H9 (cell line): ENCODE measurements at regions not wholly inside any gene's neighbourhood (a gene's known extent, or its start where the extent isn't known, plus 50 kb on each side); places are given as distances from the start of the nearest gene placed in this dataset.

Experiments used
- DNase-seq: peaks from one replicate; pipeline ENCODE4 v3.0.0-alpha.2; 2017
- H2AFZ ChIP-seq: one replicate; pipeline ENCODE4 v1.6.1; 2013; ENCODE audit warnings: mild to moderate bottlenecking, low read length, control low read depth, moderate library complexity
- H2AK5ac ChIP-seq: 2 replicates; pipeline ENCODE4 v1.6.1; 2013; ENCODE audit warnings: low read length, control low read depth, mixed read lengths; ENCODE audit not compliant: insufficient read length
- H2BK120ac ChIP-seq: one replicate; pipeline ENCODE4 v1.6.1; 2013; ENCODE audit warnings: low read depth, mild to moderate bottlenecking, low read length, control low read depth, inconsistent platforms; ENCODE audit not compliant: poor library complexity, severe bottlenecking
- H2BK12ac ChIP-seq: 2 replicates; pipeline ENCODE4 v1.6.1; 2013; ENCODE audit warnings: low read length, control low read depth, mixed read lengths, low read depth; ENCODE audit not compliant: insufficient read length
- H2BK15ac ChIP-seq: 2 replicates; pipeline ENCODE4 v1.6.1; 2013; ENCODE audit warnings: low read depth, low read length, control low read depth
- H2BK20ac ChIP-seq: one replicate; pipeline ENCODE4 v1.6.1; 2013; ENCODE audit warnings: low read depth, mild to moderate bottlenecking, low read length, control low read depth, inconsistent platforms; ENCODE audit not compliant: poor library complexity, severe bottlenecking
- H2BK5ac ChIP-seq: 2 replicates; pipeline ENCODE4 v1.6.1; 2013; ENCODE audit warnings: low read length, control low read depth, mixed read lengths; ENCODE audit not compliant: insufficient read length
- H3K14ac ChIP-seq: 2 replicates; pipeline ENCODE4 v1.6.1; 2013; ENCODE audit warnings: low read length, control low read depth; ENCODE audit not compliant: insufficient read depth
- H3K18ac ChIP-seq: 2 replicates; pipeline ENCODE4 v1.6.1; 2013; ENCODE audit warnings: low read depth, mild to moderate bottlenecking, mixed read lengths, low read length, control low read depth; ENCODE audit not compliant: insufficient read length
- H3K23ac ChIP-seq: 2 replicates; pipeline ENCODE4 v1.6.1; 2013; ENCODE audit warnings: low read length, control low read depth, mixed read lengths, low read depth; ENCODE audit not compliant: insufficient read length
- H3K23me2 ChIP-seq: 2 replicates; pipeline ENCODE4 v1.6.1; 2013; ENCODE audit warnings: low read depth, mild to moderate bottlenecking, mixed read lengths, low read length, control low read depth; ENCODE audit not compliant: insufficient read length, poor library complexity, severe bottlenecking
- H3K27ac ChIP-seq: 2 replicates; pipeline ENCODE4 v1.5.1; 2013; ENCODE audit warnings: low read length, control low read depth, mixed read lengths, low read depth; ENCODE audit not compliant: insufficient read length
- H3K27me3 ChIP-seq: 2 replicates; pipeline ENCODE4 v1.6.1; 2013; ENCODE audit warnings: low read length, control low read depth, inconsistent platforms; ENCODE audit not compliant: insufficient read depth
- H3K4ac ChIP-seq: 2 replicates; pipeline ENCODE4 v1.6.1; 2013; ENCODE audit warnings: low read depth, mild to moderate bottlenecking, control low read depth, inconsistent platforms, low read length, moderate library complexity
- H3K4me1 ChIP-seq: 2 replicates; pipeline ENCODE4 v1.6.1; 2013; ENCODE audit warnings: low read length, control low read depth, inconsistent platforms; ENCODE audit not compliant: insufficient read depth
- H3K4me2 ChIP-seq: 2 replicates; pipeline ENCODE4 v1.6.1; 2013; ENCODE audit warnings: low read length, control low read depth, mixed read lengths; ENCODE audit not compliant: insufficient read length, insufficient read depth
- H3K56ac ChIP-seq: 2 replicates; pipeline ENCODE4 v1.6.1; 2013; ENCODE audit warnings: low read depth, mild to moderate bottlenecking, mixed read lengths, low read length, control low read depth; ENCODE audit not compliant: insufficient read length
- H3K79me1 ChIP-seq: 2 replicates; pipeline ENCODE4 v1.6.1; 2013; ENCODE audit warnings: low read depth, mild to moderate bottlenecking, moderate library complexity, low read length, control low read depth, inconsistent platforms; ENCODE audit not compliant: insufficient read depth, poor library complexity, severe bottlenecking
- H3K79me2 ChIP-seq: 2 replicates; pipeline ENCODE4 v1.6.1; 2013; ENCODE audit warnings: low read length, control low read depth, inconsistent platforms; ENCODE audit not compliant: insufficient read depth
- H3K9ac ChIP-seq: 2 replicates; pipeline ENCODE4 v1.6.1; 2013; ENCODE audit warnings: low read length, control low read depth, mixed read lengths; ENCODE audit not compliant: insufficient read length; ENCODE audit errors: extremely low read depth
- H3K9me3 ChIP-seq: one replicate; pipeline ENCODE4 v1.6.1; 2013; ENCODE audit warnings: low read depth, low read length, inconsistent platforms; ENCODE audit not compliant: control insufficient read depth
- H3T11ph ChIP-seq: one replicate; pipeline ENCODE4 v1.6.1; 2013; ENCODE audit warnings: mild to moderate bottlenecking, low read length, control low read depth, inconsistent platforms
- H4K20me1 ChIP-seq: one replicate; pipeline ENCODE4 v1.6.1; 2013; ENCODE audit not compliant: control insufficient read depth, insufficient read length, insufficient read depth
- H4K5ac ChIP-seq: 2 replicates; pipeline ENCODE4 v1.6.1; 2013; ENCODE audit warnings: low read depth, mild to moderate bottlenecking, mixed read lengths, low read length, control low read depth; ENCODE audit not compliant: insufficient read length
- H4K8ac ChIP-seq: replicated peaks from 2 replicates; pipeline ENCODE4 v1.6.1; 2013; ENCODE audit warnings: low read length, control low read depth, mixed read lengths, low read depth; ENCODE audit not compliant: insufficient read length
- H4K91ac ChIP-seq: 2 replicates; pipeline ENCODE4 v1.6.1; 2013; ENCODE audit warnings: low read depth, mild to moderate bottlenecking, moderate library complexity, mixed read lengths, low read length, control low read depth; ENCODE audit not compliant: insufficient read length
- H3K27ac Mint-ChIP-seq, 3 experiments: 2 replicates in 2 of 3; 3 replicates in 1 of 3; pipeline ENCODE4 v1.8.0; 2020 to 2021; ENCODE audit warnings: mixed read lengths in 3 of 3, mild to moderate bottlenecking in 1 of 3, moderate library complexity in 1 of 3
- H3K27me3 Mint-ChIP-seq: 2 replicates; pipeline ENCODE4 v1.8.0; 2021; ENCODE audit warnings: low read depth, mild to moderate bottlenecking, moderate library complexity, mixed read lengths
- H3K36me3 Mint-ChIP-seq, 3 experiments: 2 replicates in 2 of 3; 3 replicates in 1 of 3; pipeline ENCODE4 v1.8.0; 2020 to 2021; ENCODE audit warnings: low read depth in 3 of 3, mixed read lengths in 3 of 3; ENCODE audit not compliant: insufficient read depth in 1 of 3
- H3K4me1 Mint-ChIP-seq, 2 experiments: 2 replicates each; pipeline ENCODE4 v1.8.0; 2020; ENCODE audit warnings: mixed read lengths in 2 of 2
- H3K4me3 Mint-ChIP-seq, 2 experiments: 2 replicates in 1 of 2; 3 replicates in 1 of 2; pipeline ENCODE4 v1.8.0; 2020 to 2021; ENCODE audit warnings: mild to moderate bottlenecking in 2 of 2, mixed read lengths in 2 of 2, moderate library complexity in 1 of 2
- H3K9me3 Mint-ChIP-seq, 2 experiments: 2 replicates in 1 of 2; 3 replicates in 1 of 2; pipeline ENCODE4 v1.8.0; 2020; ENCODE audit warnings: mild to moderate bottlenecking in 2 of 2, mixed read lengths in 2 of 2, moderate library complexity in 1 of 2
- WGBS: extraction: QIAGEN DNeasy Blood & Tissue Kit; methylation state at CpG from one replicate; pipeline ENCODE4 v1.1.7; 2013; ENCODE audit warnings: missing lambda C conversion rate, low lambda C conversion rate, mixed read lengths; ENCODE audit not compliant: insufficient read length; ENCODE audit errors: extremely low coverage; 5-methylcytosine and 5-hydroxymethylcytosine counted together
- TF ChIP-seq, protein P1 (sequence below): fragments of 200-600 bp; sonication (generic); conservative IDR thresholded peaks from 3 replicates; pipeline ENCODE4 v1.8.0; 2021; ENCODE audit warnings: antibody characterized with exemption, mild to moderate bottlenecking

DNA sequence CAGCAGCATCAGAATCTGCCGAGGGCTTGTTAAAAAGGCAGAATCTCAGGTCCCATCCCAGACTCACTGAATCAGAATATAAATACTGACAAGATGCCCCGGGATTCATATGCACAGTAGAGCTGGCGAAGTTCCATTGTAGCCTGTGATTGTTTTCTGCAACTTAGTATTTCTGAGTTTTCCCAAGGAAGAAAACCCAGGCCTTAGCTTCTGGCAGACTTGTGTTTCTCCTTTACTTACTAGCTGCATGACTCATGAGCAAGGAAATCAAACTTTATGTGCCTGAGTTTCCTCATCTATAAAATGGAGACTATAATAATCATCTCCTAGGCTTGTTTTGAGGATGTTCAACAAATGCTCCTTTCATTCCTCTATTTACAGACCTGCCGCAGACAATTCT is 278.5 kb upstream of the PLEKHG7 start:
- no peak overlapping the region for H3K4me2 ChIP-seq
- peaks cover 4% of the 10 kb centered on the region; the same call in 1 of the 2 replicates for H3K4me1 ChIP-seq
- H2AFZ ChIP-seq = no peak overlapping the region
- H2BK20ac ChIP-seq = no peak overlapping the region
- H3K23me2 ChIP-seq = no peaks in the 10 kb centered on the region
- H3K27me3 ChIP-seq = no peaks in the 10 kb centered on the region
- H3K9me3 ChIP-seq = no peaks in the 10 kb centered on the region
- H2AK5ac ChIP-seq = no peak overlapping the region
- no peak overlapping the region for H4K91ac ChIP-seq
- no peak overlapping the region for H3T11ph ChIP-seq
- WGBS = no CpG with 5 or more reads among the region's 4 CpGs
- H3K18ac ChIP-seq = no peak overlapping the region
- no peaks in the 10 kb centered on the region for H3K27me3 Mint-ChIP-seq
- no peak overlapping the region for H4K5ac ChIP-seq
- no peak overlapping the region for H2BK120ac ChIP-seq
- no peaks in the 10 kb centered on the region for H3K79me1 ChIP-seq
- H3K4me1 Mint-ChIP-seq = peaks cover 43% of the 10 kb centered on the region in 2 experiments
- H3K4ac ChIP-seq = no peak overlapping the region
- H3K27ac ChIP-seq = peak overlapping the region; percentile 12
- no peak overlapping the region for H3K9ac ChIP-seq
- H3K27ac Mint-ChIP-seq = peak overlapping the region; percentile 69 to 96 (median 93); a peak in 6 of 7 replicates
- no peaks in the 10 kb centered on the region for H4K20me1 ChIP-seq
- H2BK15ac ChIP-seq = no peak overlapping the region
- H2BK5ac ChIP-seq = no peak overlapping the region
- no peak overlapping the region for H4K8ac ChIP-seq
- no peak overlapping the region for H3K23ac ChIP-seq
- DNase-seq = peak; percentile 55
- H3K36me3 Mint-ChIP-seq = no peaks in the 10 kb centered on the region
- TF ChIP-seq, protein P1, sequence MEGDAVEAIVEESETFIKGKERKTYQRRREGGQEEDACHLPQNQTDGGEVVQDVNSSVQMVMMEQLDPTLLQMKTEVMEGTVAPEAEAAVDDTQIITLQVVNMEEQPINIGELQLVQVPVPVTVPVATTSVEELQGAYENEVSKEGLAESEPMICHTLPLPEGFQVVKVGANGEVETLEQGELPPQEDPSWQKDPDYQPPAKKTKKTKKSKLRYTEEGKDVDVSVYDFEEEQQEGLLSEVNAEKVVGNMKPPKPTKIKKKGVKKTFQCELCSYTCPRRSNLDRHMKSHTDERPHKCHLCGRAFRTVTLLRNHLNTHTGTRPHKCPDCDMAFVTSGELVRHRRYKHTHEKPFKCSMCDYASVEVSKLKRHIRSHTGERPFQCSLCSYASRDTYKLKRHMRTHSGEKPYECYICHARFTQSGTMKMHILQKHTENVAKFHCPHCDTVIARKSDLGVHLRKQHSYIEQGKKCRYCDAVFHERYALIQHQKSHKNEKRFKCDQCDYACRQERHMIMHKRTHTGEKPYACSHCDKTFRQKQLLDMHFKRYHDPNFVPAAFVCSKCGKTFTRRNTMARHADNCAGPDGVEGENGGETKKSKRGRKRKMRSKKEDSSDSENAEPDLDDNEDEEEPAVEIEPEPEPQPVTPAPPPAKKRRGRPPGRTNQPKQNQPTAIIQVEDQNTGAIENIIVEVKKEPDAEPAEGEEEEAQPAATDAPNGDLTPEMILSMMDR = no peak
- H3K56ac ChIP-seq = no peak overlapping the region
- no peaks in the 10 kb centered on the region for H3K79me2 ChIP-seq
- peak overlapping the region in 1 of 2 experiments; percentile 16; a peak in 1 of 5 replicates for H3K4me3 Mint-ChIP-seq
- H2BK12ac ChIP-seq = no peak overlapping the region
- H3K14ac ChIP-seq = no peak overlapping the region
- no peaks in the 10 kb centered on the region; a peak in 2 of 5 replicates for H3K9me3 Mint-ChIP-seq
